GM10266 (cell line): ENCODE measurements at regions not wholly inside any gene's neighbourhood (a gene's known extent, or its start where the extent isn't known, plus 50 kb on each side); places are given as distances from the start of the nearest gene placed in this dataset.

Source experiments
- DNase-seq: peaks from one replicate; pipeline ENCODE4 v3.0.0; 2012; ENCODE audit errors: extremely low spot score
- TF ChIP-seq, protein P1 (sequence below): IDR thresholded peaks from 2 replicates; pipeline ENCODE4 v1.5.1; 2012; ENCODE audit warnings: mild to moderate bottlenecking, low read depth; ENCODE audit not compliant: control insufficient read depth, insufficient read depth; ENCODE audit errors: missing control alignments

- TF ChIP-seq, protein P1, sequence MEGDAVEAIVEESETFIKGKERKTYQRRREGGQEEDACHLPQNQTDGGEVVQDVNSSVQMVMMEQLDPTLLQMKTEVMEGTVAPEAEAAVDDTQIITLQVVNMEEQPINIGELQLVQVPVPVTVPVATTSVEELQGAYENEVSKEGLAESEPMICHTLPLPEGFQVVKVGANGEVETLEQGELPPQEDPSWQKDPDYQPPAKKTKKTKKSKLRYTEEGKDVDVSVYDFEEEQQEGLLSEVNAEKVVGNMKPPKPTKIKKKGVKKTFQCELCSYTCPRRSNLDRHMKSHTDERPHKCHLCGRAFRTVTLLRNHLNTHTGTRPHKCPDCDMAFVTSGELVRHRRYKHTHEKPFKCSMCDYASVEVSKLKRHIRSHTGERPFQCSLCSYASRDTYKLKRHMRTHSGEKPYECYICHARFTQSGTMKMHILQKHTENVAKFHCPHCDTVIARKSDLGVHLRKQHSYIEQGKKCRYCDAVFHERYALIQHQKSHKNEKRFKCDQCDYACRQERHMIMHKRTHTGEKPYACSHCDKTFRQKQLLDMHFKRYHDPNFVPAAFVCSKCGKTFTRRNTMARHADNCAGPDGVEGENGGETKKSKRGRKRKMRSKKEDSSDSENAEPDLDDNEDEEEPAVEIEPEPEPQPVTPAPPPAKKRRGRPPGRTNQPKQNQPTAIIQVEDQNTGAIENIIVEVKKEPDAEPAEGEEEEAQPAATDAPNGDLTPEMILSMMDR: no peak
- DNase-seq: no peak
Observed at GRCh38 chr5:128636361-128636760, 98.3 kb upstream of the FBN2 start.

GRCh38 chr5:128637031-128637430, 99.0 kb upstream of the FBN2 start:
- TF ChIP-seq, protein P1: no peak
- DNase-seq: no peak

DNA sequence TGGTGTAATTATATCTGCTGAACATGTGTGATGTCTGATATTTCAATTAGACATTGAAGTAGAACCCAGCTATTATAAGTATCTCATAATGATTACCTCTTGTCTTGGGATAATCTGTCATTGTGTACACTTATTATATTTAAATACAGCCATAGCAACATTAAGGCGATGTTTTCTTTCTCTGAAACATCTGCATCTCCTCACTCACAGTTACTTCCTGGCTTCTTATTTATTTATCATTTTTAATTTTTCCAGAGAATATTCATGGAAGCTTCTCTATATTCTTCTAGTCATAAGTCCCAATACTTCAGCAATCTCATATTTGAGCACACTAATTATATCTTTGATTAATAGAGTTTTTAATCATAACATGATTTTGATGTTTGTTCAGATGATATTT, 103.8 kb upstream of the FBN2 start:
- TF ChIP-seq, protein P1: no peak
- DNase-seq: no peak

DNA sequence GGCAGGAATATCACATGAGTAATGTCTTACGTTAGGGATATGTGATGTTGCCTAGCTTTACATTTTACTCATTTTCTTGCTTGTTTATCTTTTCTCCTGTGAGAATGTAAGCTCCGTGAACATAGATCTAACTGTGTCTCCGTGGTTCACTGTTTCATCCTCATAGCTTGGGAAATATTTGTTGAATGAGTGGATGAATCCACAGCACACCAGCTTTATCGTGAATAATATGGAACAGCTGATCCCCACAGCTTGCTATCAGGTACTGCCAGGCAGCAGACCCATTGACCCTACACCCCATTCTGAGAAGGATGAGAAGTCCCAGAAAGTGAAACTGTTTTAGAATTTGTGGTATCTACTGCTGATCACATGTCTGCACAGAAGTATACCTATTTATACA, 106.8 kb upstream of the FBN2 start:
- TF ChIP-seq, protein P1: no peak
- no peak for DNase-seq

- no peak for DNase-seq
- TF ChIP-seq, protein P1: no peak
Observed at GRCh38 chr5:128645581-128645980, 107.5 kb upstream of the FBN2 start.

DNA sequence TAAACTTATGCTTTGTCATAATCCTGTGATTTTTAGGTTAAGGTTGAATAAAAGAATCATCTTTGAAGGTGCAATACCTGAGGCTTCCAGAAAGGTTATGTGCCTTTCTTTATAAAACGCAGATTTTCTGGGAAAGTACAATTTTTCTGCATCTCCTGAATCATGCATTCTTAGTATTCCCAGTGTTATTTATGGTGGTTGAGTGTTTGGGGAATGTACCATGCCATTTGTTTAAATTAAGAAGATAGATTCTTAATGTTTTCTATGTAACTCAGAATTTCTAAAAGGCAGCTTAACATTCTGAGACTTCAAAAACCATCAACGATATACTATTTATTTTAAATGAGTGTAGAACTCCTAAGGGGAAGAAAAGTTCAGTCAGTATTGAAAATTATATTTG, 108.1 kb upstream of the FBN2 start:
- DNase-seq: no peak
- TF ChIP-seq, protein P1: no peak

DNA sequence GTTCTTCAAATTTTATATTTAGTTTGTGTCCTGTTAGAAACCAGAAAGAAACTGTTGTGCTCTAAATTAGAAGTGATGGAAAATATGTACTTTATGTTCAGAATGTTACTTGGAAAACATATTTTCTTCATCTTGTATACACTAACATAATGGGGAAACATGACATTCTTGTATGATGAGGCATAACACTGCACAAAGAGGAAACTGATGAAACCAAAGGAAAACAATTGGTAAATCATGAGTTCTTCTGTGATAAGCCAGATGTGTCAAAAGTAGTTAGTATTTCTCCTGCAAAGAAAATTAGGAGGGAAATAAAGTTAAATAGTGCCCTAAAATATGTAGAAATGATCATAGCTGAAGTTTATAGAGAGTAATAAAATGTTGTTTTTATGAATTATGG, 111.1 kb upstream of the FBN2 start:
- no peak for DNase-seq
- TF ChIP-seq, protein P1: no peak
